ENCODE measurements at regions not wholly inside any gene's neighbourhood (a gene's known extent, or its start where the extent isn't known, plus 50 kb on each side); places are given as distances from the start of the nearest gene placed in this dataset.

DNA sequence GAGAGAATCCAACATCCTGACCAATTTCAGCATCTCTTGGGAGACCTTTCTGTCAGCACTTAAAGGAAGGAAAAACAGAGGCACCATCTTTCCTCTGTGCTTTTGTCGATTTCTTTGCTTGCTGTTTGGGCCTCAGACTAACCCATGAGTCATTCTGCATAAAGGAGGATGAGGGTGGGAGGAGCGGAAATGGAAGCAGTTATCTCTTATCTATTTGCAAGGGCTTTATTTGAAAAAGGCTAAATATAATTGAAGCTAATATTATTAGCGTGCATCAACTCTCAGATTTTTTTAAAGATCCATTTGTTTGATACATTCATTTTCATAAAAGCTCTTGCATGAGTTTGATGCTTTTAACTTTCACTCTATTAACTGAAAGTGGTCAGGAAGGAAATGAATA, 72.9 kb downstream of the ZNF622 start:
- TF ChIP-seq, protein P1, sequence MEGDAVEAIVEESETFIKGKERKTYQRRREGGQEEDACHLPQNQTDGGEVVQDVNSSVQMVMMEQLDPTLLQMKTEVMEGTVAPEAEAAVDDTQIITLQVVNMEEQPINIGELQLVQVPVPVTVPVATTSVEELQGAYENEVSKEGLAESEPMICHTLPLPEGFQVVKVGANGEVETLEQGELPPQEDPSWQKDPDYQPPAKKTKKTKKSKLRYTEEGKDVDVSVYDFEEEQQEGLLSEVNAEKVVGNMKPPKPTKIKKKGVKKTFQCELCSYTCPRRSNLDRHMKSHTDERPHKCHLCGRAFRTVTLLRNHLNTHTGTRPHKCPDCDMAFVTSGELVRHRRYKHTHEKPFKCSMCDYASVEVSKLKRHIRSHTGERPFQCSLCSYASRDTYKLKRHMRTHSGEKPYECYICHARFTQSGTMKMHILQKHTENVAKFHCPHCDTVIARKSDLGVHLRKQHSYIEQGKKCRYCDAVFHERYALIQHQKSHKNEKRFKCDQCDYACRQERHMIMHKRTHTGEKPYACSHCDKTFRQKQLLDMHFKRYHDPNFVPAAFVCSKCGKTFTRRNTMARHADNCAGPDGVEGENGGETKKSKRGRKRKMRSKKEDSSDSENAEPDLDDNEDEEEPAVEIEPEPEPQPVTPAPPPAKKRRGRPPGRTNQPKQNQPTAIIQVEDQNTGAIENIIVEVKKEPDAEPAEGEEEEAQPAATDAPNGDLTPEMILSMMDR (IDR thresholded peaks at IDR 0.05; ENCODE audit: insufficient read depth, low read depth, low read length, missing control alignments): no peak

DNA sequence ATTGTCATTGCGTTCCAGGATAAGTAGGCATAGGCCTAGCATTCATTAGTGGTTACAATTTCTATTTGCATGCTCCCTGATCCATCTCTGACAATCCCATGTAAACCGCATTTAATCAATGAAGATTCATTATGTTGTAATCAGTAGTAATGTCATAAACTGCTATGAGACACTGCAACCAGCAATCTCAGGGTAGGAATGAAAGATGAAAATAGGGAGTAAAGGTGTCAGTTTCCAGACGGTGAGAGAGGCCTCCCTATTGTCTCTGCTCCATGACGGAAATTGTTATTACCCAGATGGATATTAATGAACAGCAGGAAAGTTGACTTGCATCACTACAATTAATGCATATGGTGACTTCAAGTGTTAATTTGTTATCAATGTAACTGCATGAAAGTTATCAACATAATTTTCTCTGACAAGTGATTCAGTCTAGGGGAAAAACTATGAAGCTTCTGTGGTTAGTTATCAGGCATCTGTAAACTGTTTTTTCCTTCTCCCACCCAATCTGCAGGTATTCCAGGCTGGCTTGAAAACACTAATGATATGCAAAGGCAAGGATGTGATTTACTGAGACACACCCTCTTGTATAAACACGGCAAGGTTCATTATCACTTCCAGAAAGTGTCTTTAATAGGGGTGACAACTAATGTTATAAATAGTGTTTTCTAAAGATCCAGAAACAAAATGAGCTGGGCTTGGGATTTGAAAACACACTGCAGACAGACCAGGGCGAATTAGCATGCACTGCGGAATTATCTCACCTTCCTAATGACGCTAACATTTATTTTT, 73.5 kb downstream of the ZNF622 start:
- no peak for DNase-seq (ENCODE audit: low read depth)
- TF ChIP-seq, protein P1 (IDR thresholded peaks at IDR 0.05; ENCODE audit: insufficient read depth, low read depth, low read length, missing control alignments): no peak
- no peak overlapping the region for H3K4me3 ChIP-seq (ENCODE audit: low read depth, low read length)

More for the DNA sequence above, 72.9 kb downstream of the ZNF622 start:
- no peak overlapping the region for H3K4me3 ChIP-seq (ENCODE audit: low read depth, low read length)
- no peak for DNase-seq (ENCODE audit: low read depth)

DNA sequence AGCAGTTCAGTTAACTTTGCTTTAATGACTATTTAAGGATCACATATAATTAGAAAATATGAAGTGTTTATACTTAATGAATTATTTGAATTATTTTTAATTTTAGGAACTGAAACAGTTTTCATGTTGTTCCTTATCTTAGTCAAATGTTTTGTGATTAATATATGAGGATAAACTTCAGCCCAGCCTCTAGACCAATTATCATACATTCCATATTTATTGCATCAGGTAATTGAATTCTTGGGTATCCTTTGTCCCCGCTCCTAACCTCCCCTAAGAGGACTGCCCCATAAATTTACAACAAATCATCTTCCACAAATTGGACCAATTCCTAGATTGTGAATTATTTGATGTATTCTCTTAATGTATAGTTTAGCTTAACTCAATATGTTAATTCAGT, 74.8 kb downstream of the ZNF622 start:
- no peak overlapping the region for H3K4me3 ChIP-seq (ENCODE audit: low read depth, low read length)
- DNase-seq (ENCODE audit: low read depth): no peak
- TF ChIP-seq, protein P1 (IDR thresholded peaks at IDR 0.05; ENCODE audit: insufficient read depth, low read depth, low read length, missing control alignments): no peak

DNA sequence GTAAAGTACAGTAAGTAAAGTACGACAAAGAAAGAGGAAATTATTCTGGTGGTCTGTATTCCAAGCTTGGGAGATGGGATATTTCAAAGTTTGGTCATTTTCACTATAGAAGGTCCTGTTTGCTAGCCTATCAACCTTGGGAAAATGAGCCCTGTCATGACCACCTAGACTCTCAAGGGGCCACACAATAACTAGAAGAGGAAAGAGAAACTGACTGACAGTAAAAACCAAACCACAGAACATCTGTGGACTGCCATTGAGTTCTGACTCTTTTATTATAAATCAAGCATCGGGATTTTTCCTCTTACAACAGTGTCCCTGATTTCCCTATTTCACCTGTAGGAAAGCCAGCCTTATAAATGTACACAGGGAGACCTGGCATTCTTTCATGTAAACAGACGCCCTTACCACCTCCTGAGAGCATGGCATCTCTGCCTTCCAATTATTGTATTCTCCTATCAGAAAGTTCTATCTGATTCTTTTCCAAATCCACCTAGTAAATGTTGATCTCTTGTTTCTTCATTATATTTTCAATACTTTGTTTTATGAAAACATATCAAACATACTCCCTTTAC, 80.0 kb downstream of the ZNF622 start:
- no peak overlapping the region for H3K4me3 ChIP-seq (ENCODE audit: low read depth, low read length)
- no peak for DNase-seq (ENCODE audit: low read depth)
- TF ChIP-seq, protein P1 (IDR thresholded peaks at IDR 0.05; ENCODE audit: insufficient read depth, low read depth, low read length, missing control alignments): no peak

DNA sequence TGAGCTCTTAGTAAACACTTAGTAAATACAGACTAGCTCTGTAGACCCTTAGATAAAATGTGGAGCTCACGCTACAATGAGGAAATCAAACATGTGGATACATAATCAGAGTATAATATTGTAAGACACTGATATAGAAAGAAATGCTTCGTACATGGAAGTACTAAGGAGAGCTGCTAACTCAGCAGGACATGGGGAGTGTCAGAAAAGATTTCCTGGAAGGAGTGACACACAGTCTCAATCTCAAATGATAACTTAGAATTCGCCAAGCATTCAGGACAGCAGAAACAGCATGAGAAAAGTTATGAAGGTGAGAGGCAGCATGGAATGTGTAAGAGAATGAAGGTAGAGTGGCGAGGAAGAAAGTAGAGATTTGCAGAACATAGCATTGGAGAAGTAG, 80.8 kb downstream of the ZNF622 start:
- DNase-seq (ENCODE audit: low read depth): no peak
- TF ChIP-seq, protein P1 (IDR thresholded peaks at IDR 0.05; ENCODE audit: insufficient read depth, low read depth, low read length, missing control alignments): no peak
- H3K4me3 ChIP-seq (ENCODE audit: low read depth, low read length): no peak overlapping the region

DNA sequence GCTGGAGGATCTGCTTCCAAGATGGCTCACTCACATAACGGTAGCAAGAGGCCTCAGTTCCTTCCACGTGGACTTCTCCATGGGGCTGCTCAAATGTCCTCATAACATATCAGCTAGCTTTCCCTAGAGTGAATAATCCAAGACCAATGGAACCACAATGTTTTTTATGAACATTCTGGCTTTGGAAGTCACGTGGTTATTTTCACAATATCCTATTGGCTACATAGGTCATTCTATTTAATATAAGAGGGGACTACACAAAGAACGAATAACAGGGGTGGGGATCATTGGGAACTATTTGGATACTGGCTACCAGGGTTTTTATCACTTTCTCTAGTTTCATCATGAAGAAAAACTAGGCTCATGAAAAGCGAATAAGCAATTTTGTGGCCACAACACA, 81.4 kb downstream of the ZNF622 start:
- DNase-seq (ENCODE audit: low read depth): no peak
- no peak overlapping the region for H3K4me3 ChIP-seq (ENCODE audit: low read depth, low read length)
- TF ChIP-seq, protein P1 (IDR thresholded peaks at IDR 0.05; ENCODE audit: insufficient read depth, low read depth, low read length, missing control alignments): no peak
